ENCODE measurements at regions not wholly inside any gene's neighbourhood (a gene's known extent, or its start where the extent isn't known, plus 50 kb on each side); places are given as distances from the start of the nearest gene placed in this dataset.
"Not testable (repeated sequence)": the region's sequence is repeated elsewhere in the genome, so short reads cannot be mapped to it uniquely, and the experiment has no call there.

DNA sequence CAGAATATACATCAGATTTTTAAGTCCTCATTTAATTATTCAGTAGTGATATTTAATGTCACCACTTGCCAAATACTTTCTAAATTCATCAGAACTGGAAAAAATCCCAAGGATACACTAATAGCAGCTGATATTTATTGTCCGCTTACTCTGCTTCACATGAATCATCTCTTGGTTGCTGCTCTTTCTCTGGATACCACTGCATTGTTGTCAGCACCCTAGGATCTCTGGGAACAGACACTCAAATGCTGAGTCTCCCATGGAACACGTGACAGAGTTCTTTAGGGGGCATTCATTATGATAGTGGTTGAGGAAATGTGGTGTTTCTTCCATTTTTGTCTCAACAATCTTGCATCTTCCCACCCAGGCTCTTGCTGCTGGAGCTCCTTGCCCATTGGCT is 318.0 kb downstream of the RFPL4B start:
- DNase-seq = no peak

DNA sequence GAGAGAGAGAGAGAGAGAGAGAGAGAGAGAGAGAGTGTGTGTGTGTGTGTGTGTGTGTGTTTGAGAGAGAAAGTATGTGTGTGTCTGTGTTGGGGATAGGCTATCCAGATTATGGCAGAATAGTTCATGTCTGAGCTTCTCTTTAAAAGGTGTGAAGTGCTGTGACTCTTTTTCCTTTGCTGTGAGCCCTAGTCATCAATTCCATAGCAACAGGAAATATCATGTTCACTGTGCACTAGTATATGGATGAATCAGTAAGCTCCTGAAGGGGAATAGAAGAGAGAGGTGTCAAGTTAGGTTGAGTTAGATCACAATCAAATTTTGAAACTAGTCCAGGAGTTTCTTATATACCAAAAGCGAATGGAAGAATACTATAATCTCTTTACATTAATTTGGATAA is 318.7 kb downstream of the RFPL4B start:
- DNase-seq = no peak

DNA sequence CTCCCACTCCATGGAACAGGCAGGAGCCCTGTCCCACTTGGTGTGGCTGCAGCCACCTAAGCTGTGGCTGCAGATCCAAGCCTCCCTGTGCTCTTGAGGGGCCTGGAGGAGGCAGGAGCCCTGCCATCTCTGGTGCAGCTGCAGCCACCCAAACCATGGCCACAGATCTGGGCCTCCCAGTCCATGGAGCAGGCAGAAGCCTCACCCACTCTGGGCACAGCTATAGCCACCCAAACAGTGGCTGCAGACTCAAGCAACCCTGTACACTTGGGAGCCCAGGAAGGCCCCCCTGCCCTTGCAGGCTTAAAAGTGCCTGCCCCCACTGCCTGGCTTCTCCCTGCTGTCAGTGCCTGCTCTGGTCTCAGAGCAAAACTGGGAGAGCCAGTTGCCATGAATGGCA is 320.3 kb downstream of the RFPL4B start:
- no peak for DNase-seq

GRCh38 chr6:112680091-112680490 is 333.0 kb downstream of the RFPL4B start:
- no peak for DNase-seq

DNA sequence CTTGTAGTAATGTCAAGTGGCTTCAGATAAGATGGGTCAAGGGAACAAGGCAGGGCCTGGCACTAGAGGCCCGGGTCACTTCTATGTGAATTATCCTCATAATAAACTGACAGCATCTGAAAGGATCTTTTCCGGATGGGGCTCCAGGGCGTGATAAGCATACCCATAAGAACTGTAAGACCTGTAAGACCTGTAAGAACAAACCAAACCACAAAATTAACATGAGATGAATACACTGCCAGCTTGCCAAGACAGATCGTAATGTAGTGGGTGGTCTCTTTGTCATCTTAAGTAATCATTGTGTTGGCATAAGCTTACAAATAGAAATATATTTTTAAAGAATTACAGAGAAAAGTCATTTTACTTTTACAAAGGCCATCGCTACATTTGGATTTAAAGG is 334.9 kb downstream of the RFPL4B start:
- no peak for DNase-seq

DNA sequence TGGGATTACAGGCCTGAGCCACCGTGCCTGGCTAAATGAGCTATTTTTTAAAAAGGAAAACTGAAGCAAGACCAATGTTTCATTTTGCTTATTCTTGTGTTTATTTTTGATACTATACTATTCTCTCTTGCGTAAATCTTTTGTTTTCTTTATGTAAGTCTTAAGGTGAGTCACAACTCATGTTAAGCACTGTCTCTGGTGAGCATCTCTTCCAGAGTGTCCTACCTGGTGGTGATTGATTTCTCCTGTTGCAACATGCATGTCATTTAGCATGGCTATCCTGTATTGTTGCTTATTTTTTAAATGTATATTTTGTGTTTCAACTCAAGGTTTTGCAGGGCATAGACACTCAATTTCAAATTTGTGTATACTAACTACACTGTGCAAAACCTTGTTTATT is 336.0 kb downstream of the RFPL4B start:
- DNase-seq = no peak

- DNase-seq = no peak
These were observed 336.8 kb downstream of the RFPL4B start for GRCh38 chr6:112683926-112684325.

- DNase-seq = not testable (repeated sequence)
These were observed 338.5 kb downstream of the RFPL4B start for GRCh38 chr6:112685521-112686220.

DNA sequence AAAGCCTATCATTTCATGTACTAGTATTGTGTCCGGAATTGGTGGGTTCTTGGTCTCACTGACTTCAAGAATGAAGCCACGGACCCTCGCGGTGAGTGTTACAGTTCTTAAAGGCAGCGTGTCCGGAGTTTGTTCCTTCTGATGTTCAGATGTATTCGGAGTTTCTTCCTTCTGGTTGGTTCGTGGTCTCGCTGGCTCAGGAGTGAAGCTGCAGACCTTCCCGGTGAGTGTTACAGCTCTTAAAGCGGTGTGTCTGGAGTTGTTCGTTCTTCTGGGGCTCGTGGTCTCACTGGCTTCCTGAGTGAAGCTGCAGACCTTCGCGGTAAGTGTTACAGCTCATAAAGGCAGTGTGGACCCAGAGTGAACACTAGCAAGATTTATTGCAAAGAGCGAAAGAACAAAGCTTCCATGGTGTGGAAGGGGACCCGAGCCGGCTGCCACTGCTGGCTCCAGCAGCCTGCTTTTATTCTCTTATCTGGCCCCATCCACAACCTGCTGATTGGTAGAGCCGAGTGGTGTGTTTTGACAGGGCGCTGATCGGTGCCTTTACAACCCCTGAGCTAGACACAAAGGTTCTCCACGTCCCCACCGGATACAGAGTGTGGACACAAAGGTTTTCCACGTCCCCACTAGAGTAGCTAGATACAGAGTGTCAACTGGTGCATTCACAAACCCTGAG is 341.5 kb downstream of the RFPL4B start:
- DNase-seq = not testable (repeated sequence)

- not testable (repeated sequence) for DNase-seq
These were observed 342.2 kb downstream of the RFPL4B start for GRCh38 chr6:112689183-112689858.

DNA sequence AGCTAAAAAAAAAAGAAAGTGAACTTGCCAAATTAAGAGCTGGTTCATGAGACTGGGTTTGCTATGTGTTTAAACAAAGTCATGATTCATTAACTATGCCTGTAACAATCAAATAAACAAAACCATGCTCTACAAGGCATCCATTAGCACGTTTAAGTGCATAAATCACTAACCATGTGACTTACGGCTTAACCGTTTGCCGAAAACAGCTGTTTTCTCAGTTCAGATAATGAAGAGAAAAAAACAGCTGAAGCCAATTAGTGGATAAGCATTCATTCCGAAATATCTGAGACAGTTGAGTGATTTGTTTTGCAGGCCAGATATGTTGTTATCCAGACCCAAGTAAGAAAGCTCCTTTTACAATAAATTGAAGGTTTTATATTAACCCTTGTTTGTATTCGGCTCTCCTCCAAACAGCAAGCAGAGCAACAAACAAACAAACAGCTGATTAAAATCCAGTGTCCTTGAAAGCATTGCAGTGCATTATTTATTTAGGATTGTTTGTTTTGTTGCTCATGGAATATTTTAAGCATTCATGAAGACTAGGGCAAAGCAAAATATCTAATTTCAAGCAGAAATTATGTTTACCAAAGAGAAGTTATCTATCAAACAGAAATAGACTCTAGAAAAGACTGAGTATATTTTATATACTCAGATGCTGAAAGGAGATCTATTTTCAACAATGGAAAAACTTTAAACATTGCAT is 343.5 kb downstream of the RFPL4B start:
- no peak for DNase-seq

- no peak for DNase-seq
These were observed 344.2 kb downstream of the RFPL4B start for GRCh38 chr6:112691289-112691688.

GRCh38 chr6:112695001-112695400 is 347.9 kb downstream of the RFPL4B start:
- no peak for DNase-seq

DNA sequence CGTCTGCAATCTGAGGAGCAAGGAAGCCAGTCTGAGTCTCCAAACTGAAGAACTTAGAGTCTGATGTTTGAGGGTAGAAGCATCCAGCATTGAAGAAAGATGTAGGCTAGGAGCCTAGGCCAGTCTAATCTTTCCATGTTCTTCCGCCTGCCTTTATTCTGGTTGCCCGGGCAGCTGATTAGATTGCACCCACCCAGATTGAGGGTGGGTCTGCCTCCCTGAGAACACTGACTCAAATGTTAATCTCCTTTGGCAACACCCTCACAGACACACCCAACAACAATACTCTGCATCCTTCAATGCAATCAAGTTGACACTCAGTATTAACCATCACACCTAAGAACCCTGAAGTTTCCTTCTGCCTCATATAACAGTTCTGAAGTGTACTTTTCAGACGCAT is 350.1 kb downstream of the RFPL4B start:
- no peak for DNase-seq

DNA sequence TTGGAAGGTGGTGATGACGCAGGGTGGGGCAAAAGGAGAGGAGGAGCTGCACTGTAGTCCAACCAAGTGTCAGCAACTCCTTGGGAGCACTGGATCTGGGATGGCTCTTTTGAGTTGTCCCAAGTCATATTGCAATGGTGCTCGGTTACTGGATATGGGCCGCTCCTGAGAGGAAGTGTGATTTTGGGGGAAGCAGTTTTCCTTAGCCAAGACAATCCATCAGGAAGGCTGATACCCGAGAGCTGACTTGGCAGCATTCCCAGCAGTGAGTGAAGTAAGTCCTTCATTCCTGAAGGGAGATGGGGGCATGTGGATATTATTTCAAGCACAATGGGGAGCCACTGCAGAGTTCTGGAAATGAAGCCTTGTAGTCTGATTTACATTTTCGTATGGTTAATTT is 354.1 kb downstream of the RFPL4B start:
- no peak for DNase-seq

- DNase-seq = no peak
These were observed 363.6 kb downstream of the RFPL4B start for GRCh38 chr6:112710710-112711109.

- no peak for DNase-seq
These were observed 366.3 kb downstream of the RFPL4B start for GRCh38 chr6:112713402-112713801.

DNA sequence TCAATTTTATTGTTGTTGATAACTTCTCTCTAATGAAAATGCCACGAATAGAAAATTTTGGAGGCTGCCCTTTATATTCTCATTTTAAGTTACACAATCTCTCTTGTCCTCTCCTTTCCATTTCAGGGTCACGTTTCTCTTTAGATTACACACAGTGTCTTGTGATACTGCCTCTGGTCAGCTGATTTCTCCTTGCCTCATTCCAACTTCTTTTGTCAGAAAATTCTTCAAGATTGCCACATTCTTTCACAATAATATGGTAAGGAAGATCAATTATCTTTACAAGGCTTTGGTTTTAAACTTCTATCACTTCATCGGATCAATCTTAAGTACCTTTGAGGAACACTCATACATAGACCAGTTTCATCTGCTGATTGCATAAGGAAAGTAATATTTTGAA is 370.3 kb downstream of the RFPL4B start:
- DNase-seq = no peak

DNA sequence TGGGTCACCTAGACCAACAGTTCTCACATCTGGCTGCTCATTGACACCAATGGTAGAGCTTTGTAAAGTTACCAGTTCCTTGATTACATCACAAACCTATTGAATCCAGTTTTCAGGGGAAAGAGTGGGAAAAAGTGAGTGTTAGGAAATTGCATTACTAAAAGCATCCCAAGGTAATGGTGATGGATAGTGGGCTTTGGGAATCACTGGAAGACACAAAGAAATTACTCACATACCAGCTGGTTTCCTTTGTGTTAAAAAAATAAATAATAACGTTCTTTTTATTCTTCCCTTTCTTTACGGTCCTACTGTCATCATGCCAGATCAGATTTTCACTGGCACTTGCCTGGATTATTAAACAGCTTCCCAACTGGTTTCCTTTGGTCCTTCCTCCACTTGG is 370.7 kb downstream of the RFPL4B start:
- DNase-seq = no peak

GRCh38 chr6:112725541-112726085 is 378.5 kb downstream of the RFPL4B start:
- no peak for DNase-seq

DNA sequence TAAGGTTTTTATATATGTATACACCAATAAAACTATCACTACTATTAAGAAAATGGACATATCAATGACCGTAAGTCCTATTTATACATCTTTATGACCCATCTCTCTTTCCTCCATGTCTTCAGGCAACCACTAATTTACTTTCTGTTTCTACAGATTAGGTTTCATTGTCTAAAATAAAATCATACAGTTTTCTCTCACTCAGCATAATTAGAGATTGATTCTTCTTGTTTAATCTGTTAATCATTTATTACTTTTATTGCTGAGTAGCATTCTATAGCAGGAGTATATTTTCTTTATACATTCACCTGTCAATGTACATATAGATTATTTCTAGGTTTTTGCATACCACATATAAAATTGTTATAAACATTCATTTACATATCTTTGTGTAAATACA is 388.0 kb downstream of the RFPL4B start:
- DNase-seq = no peak

GRCh38 chr6:112739766-112740165 is 392.6 kb downstream of the RFPL4B start:
- no peak for DNase-seq

- no peak for DNase-seq
These were observed 396.2 kb downstream of the RFPL4B start for GRCh38 chr6:112743323-112743722.

Data from NCI-H510A (cell line).